Choroid plexus epithelial cell (primary cell): ENCODE measurements at regions not wholly inside any gene's neighbourhood (a gene's known extent, or its start where the extent isn't known, plus 50 kb on each side); places are given as distances from the start of the nearest gene placed in this dataset.

Experiments
- DNase-seq: peaks from one replicate; pipeline ENCODE4 v3.0.0-alpha.2; 2010; ENCODE audit warnings: low read depth
- H3K4me3 ChIP-seq: 2 replicates; pipeline ENCODE4 v1.5.1; 2011; ENCODE audit warnings: low read depth, mild to moderate bottlenecking, control low read depth, low read length, moderate library complexity
- TF ChIP-seq, protein P1 (sequence below): conservative IDR thresholded peaks from 2 replicates; pipeline ENCODE4 v1.5.1; 2011; ENCODE audit warnings: low read depth, mild to moderate bottlenecking, control low read depth, inconsistent platforms, low read length, moderate library complexity

DNA sequence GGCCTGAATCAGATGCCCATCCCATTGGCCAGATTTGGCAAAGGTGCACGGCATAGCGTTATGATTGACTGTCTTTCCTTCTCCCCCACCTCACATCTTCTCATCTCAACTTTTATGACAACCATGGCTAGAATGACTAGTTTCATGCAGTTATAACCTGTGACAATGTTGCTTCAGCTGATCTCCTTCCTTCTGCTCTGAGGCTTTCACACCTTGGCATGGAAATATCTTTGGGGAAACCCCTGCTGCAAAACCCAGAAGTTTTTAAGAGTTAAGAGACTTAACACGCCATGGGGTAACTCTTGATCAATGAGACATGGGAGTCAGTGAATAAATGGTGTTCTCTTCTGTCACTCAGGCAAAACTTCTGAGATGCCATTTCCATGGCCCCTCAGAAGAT lies 290.7 kb upstream of the MDFIC2 start:
- no peak overlapping the region for H3K4me3 ChIP-seq
- TF ChIP-seq, protein P1, sequence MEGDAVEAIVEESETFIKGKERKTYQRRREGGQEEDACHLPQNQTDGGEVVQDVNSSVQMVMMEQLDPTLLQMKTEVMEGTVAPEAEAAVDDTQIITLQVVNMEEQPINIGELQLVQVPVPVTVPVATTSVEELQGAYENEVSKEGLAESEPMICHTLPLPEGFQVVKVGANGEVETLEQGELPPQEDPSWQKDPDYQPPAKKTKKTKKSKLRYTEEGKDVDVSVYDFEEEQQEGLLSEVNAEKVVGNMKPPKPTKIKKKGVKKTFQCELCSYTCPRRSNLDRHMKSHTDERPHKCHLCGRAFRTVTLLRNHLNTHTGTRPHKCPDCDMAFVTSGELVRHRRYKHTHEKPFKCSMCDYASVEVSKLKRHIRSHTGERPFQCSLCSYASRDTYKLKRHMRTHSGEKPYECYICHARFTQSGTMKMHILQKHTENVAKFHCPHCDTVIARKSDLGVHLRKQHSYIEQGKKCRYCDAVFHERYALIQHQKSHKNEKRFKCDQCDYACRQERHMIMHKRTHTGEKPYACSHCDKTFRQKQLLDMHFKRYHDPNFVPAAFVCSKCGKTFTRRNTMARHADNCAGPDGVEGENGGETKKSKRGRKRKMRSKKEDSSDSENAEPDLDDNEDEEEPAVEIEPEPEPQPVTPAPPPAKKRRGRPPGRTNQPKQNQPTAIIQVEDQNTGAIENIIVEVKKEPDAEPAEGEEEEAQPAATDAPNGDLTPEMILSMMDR: no peak
- DNase-seq: no peak

GRCh38 chr3:70597312-70597711 lies 284.9 kb upstream of the MDFIC2 start:
- no peak overlapping the region for H3K4me3 ChIP-seq
- TF ChIP-seq, protein P1: no peak
- DNase-seq: no peak

- TF ChIP-seq, protein P1: no peak
- no peak overlapping the region for H3K4me3 ChIP-seq
- DNase-seq: no peak
These were observed 271.2 kb upstream of the MDFIC2 start for GRCh38 chr3:70583682-70584081.

GRCh38 chr3:70582803-70583202 lies 270.4 kb upstream of the MDFIC2 start:
- no peak for DNase-seq
- no peak overlapping the region for H3K4me3 ChIP-seq
- TF ChIP-seq, protein P1: no peak

GRCh38 chr3:70580021-70580420 lies 267.6 kb upstream of the MDFIC2 start:
- no peak overlapping the region for H3K4me3 ChIP-seq
- TF ChIP-seq, protein P1: no peak
- peak; percentile 87 for DNase-seq

DNA sequence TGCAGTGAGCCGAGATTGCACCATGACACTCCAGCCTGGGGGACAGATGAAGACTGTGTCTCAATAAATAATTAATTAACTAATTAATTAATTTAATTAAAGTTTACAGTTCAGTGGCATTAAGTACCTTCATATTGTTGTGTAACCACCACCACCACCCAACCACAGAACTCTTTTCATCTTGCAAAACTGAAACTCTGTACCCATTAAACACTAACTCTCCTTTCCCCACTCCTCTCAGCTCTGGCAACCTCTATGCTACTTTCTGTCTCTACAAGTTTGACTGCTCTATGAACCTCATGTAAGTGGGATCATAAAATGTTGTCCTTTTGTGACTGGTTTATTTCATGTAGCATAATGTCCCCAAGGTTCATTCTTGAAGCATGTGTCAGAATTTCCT lies 259.3 kb upstream of the MDFIC2 start:
- no peak for DNase-seq
- H3K4me3 ChIP-seq: no peak overlapping the region
- TF ChIP-seq, protein P1: no peak

DNA sequence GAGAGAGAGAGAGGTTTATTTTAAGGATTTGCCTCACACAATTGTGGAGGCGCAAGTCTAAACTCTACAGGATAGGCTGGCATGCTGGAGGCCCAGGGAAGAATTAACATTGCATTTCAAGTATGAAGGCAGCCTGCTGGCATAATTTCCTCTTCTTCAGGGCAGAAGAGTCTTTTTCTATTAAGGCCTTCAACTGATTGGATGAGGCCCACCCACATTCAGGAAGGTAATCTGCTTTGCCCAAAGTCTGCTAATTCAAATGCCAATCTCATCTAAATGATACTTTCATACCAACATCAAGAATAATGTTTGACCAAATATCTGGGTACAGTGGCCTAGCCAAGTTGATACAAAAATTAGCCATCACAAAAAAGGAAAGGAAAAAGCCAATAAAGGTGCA lies 258.1 kb upstream of the MDFIC2 start:
- TF ChIP-seq, protein P1: no peak
- no peak overlapping the region for H3K4me3 ChIP-seq
- no peak for DNase-seq
